Fibroblast of skin of abdomen (primary cell): ENCODE measurements at regions not wholly inside any gene's neighbourhood (a gene's known extent, or its start where the extent isn't known, plus 50 kb on each side); places are given as distances from the start of the nearest gene placed in this dataset.

Experiments
- DNase-seq: peaks from one replicate; pipeline ENCODE4 v3.0.0-alpha.2; 2013

DNA sequence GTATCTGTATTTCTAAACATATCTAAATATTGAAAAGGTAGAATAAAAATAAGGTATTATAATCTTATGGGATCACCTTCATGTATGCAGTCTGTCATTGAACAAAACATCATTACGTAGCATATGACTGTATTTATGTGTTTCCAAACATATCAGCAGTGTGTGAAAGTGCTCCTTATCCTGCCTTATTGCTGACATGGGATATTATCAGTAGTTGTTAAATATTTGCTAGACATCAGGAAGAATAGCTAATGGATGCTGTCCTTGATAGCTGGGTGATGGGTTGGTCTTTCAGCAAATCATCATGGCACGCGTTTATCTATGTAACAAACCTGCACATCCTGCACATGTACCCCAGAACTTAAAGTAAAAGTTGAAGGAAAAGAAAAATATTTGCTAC, 59.1 kb upstream of the FAM20A start:
- DNase-seq = no peak

DNA sequence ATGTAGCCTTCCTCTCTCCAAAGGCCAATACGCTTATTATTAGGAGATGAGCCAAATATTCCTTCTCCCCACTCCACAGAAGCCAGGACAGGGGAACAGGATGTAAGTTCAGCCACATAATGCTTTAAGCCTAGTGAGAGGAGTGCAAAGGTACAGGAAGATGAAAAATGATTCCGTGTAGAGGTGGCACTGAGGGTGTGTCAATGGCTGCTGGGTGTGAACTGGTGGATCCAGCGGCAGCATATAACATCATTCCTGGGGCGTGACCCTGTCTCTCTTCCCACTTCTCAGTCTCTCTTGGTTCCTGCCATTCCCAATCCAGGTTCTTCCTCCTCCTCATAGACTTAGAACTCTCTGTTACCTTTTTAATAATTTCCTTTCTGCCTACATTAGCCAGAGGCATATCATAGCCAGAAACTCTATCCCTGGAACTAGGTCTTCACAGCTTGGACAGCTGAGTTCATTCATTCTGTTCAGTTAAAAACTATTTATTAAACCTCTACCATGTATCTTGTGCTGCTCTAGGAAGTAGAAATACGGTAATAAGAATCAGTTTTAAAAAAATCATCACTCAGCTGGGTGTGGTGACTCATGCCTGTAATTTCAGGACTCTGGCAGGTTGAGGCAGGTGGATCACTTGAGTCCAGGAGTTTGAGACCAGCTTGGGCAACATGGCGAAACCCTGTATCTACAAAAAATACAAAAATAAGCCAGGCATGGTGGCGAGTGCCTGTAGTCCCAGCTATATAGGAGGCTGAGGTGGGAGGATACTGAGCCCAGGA, 58.0 kb upstream of the FAM20A start:
- DNase-seq = no peak

DNA sequence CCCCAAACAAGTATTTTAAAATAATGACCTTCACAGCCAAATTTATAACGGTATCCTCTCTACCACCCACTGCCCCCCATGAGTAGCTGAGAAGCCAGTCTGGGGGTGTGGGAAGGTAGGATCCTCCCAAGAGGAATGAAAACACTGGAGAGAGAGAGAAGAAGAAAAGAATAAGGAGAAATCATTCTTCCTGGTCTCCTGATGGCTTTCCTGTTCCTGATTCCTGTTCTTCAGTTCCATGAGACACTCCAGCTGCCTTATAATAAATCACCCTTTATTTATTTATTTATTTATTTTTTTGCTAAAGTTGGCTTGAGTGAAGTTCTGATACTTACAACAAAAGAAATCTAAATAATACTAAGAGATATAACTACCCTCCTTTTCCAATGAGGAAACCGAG, 56.4 kb upstream of the FAM20A start:
- DNase-seq = no peak

DNA sequence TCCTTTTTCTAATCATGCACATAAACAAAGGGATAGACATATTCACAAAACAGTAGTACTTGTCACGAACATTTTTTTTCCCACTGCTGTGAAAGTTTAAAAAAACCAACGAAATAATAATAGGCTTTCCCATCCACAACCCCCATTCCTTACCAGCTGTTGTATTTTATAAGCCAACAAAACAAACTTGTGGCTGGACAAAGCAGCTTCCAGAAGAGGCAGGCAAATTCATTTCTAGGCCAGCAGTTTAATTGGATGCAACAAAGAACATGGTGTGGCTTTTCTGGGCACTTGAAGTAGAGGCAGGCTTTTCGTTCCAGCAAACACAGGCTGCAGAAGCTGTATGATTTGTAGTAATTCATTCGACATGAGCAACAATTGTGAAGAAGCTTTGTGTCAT, 56.0 kb upstream of the FAM20A start:
- DNase-seq = no peak

DNA sequence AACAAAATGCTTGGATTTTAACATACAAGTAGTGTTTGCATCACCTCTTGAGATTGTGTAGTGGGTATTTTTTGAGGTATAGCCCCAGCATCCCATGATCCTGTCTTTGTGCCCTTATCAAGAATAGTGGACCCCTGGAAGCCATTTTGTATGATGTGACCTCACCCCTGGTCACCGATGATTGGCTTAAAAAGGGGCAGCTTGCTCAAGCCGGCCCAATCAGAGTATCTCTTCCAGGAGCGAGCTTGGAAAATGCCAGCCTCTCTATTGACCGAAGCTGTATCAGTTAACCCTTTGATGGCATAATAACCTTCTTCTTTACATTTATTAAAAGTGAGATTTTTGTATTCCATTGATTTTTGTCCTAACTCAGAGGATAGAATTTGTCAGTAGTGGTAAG, 55.5 kb upstream of the FAM20A start:
- no peak for DNase-seq
